Upper lobe of left lung (tissue), 4 donors: ENCODE measurements at regions not wholly inside any gene's neighbourhood (a gene's known extent, or its start where the extent isn't known, plus 50 kb on each side); places are given as distances from the start of the nearest gene placed in this dataset.

Experiments
- CTCF ChIP-seq, 6 experiments: fragments of 450-650 bp in 4 of 6; fragments of 200-600 bp in 2 of 6; sonication (generic) in 2 of 6; IDR thresholded peaks; one replicate each; pipeline ENCODE4 v1.5.1; 2016 to 2019; ENCODE audit warnings: antibody characterized with exemption in 6 of 6
- POLR2A ChIP-seq, 4 donors: fragments of 450-650 bp; IDR thresholded peaks; one replicate each; pipeline ENCODE4 v1.5.1; 2016 to 2017; ENCODE audit warnings: antibody characterized with exemption in 4 of 4, mild to moderate bottlenecking in 2 of 4

- no peak for TF ChIP-seq CTCF (IDR thresholded peaks at IDR 0.05)
- TF ChIP-seq POLR2A (IDR thresholded peaks at IDR 0.05), result no peak
Measured at GRCh38 chr2:45284621-45284995, 275.4 kb upstream of the SIX2 start.
